ENCODE measurements at regions not wholly inside any gene's neighbourhood (a gene's known extent, or its start where the extent isn't known, plus 50 kb on each side); places are given as distances from the start of the nearest gene placed in this dataset.

DNA sequence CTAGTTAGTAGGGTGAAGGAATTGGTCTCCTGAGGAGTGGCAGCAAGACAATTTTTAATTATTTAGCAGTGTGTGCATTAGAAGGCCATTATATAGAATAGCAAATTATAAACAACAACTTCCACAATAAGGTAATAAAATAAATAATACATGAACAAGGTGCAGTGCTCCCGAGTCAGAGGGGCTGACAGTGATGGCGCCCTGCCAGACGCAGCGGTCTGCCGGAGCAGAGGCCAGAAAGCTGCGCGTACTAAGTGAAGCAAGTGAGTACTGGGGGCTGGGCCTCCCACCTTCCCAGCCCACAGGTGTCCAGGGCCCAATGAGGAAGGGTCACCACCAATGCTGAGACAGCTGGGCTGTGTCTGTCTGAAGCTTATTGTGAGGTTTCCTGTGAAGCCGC lies 72.0 kb upstream of the VRK1 start:
- TF ChIP-seq, protein P1, sequence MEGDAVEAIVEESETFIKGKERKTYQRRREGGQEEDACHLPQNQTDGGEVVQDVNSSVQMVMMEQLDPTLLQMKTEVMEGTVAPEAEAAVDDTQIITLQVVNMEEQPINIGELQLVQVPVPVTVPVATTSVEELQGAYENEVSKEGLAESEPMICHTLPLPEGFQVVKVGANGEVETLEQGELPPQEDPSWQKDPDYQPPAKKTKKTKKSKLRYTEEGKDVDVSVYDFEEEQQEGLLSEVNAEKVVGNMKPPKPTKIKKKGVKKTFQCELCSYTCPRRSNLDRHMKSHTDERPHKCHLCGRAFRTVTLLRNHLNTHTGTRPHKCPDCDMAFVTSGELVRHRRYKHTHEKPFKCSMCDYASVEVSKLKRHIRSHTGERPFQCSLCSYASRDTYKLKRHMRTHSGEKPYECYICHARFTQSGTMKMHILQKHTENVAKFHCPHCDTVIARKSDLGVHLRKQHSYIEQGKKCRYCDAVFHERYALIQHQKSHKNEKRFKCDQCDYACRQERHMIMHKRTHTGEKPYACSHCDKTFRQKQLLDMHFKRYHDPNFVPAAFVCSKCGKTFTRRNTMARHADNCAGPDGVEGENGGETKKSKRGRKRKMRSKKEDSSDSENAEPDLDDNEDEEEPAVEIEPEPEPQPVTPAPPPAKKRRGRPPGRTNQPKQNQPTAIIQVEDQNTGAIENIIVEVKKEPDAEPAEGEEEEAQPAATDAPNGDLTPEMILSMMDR (conservative IDR thresholded peaks at IDR 0.05 in 1 of 2, IDR thresholded peaks at IDR 0.05 in 1 of 2; ENCODE audit: extremely low read depth in 1 of 2, insufficient read depth in 1 of 2, low read depth in 1 of 2, low read length in 2 of 2): no peak
- TF ChIP-seq EZH2 (IDR thresholded peaks at IDR 0.05; ENCODE audit: borderline replicate concordance, low read length): no peak

All from mammary epithelial cell (primary cell).